RWPE1 (cell line): ENCODE measurements at regions not wholly inside any gene's neighbourhood (a gene's known extent, or its start where the extent isn't known, plus 50 kb on each side); places are given as distances from the start of the nearest gene placed in this dataset.

Experiments used
- CTCF ChIA-PET: fragments of 350-600 bp; sonication (Branson Sonifier 250); formaldehyde crosslinking; extraction: SDS; loops from one replicate; lab custom pipeline; 2021; lab: Yijun Ruan, JAX
- POLR2A ChIA-PET: fragments of 400-600 bp; formaldehyde crosslinking; extraction: SDS; loops from one replicate; lab custom pipeline; 2020; ENCODE audit warnings: antibody characterized with exemption; ENCODE audit not compliant: low non-redundant PET; lab: Yijun Ruan, JAX
- DNase-seq: peaks from one replicate; pipeline ENCODE4 v3.0.0; 2012; ENCODE audit warnings: low spot score
- H3K27ac ChIP-seq: fragments of 450-650 bp; 2 replicates; pipeline ENCODE4 v1.5.1; 2017
- CTCF ChIP-seq: fragments of 450-650 bp; conservative IDR thresholded peaks from 2 replicates; pipeline ENCODE4 v1.5.1; 2017; ENCODE audit warnings: low read depth, mild to moderate bottlenecking

- TF ChIP-seq CTCF = no peak
- POLR2A ChIA-PET = no interaction called here
- CTCF ChIA-PET = no interaction called here
- H3K27ac ChIP-seq = no peak overlapping the region
- DNase-seq = no peak
Measured at GRCh38 chr22:42194104-42194851, 63.7 kb upstream of the CYP2D6 start.

GRCh38 chr22:42192547-42192946 lies 61.9 kb upstream of the CYP2D6 start:
- no peak overlapping the region for H3K27ac ChIP-seq
- TF ChIP-seq CTCF = no peak
- ChIA-PET POLR2A (no interaction called here), CTCF (no interaction called here)
- no peak for DNase-seq

- ChIA-PET CTCF (interaction anchor here (0.7 kb wide), 1 partner anchor 12 kb away, joined by 3 read pairs; no protein-coding TSS in a partner anchor), POLR2A (no interaction called here)
- H3K27ac ChIP-seq = peak overlapping the region; percentile 26; the same call in 1 of the 2 replicates
- TF ChIP-seq CTCF = no peak
- DNase-seq = no peak
Measured at GRCh38 chr22:42190274-42190673, 59.7 kb upstream of the CYP2D6 start.

- CTCF ChIA-PET = no interaction called here
- DNase-seq = no peak
- POLR2A ChIA-PET = no interaction called here
- no peak overlapping the region; the same call in 1 of the 2 replicates for H3K27ac ChIP-seq
- TF ChIP-seq CTCF = no peak
Measured at GRCh38 chr22:42189761-42190160, 59.2 kb upstream of the CYP2D6 start.

- ChIA-PET CTCF (no interaction called here), POLR2A (no interaction called here)
- peak; percentile 70 for DNase-seq
- no peak for TF ChIP-seq CTCF
- peak overlapping the region; percentile 15; the same call in 1 of the 2 replicates for H3K27ac ChIP-seq
Measured at GRCh38 chr22:42188808-42189447, 58.3 kb upstream of the CYP2D6 start.

GRCh38 chr22:42187646-42188045 lies 57.0 kb upstream of the CYP2D6 start:
- DNase-seq = no peak
- CTCF ChIA-PET = interaction anchor here (0.5 kb wide), 1 partner anchor 85 kb away, joined by 4 read pairs; no protein-coding TSS in a partner anchor
- POLR2A ChIA-PET = no interaction called here
- no peak overlapping the region for H3K27ac ChIP-seq
- TF ChIP-seq CTCF = no peak
